ENCODE measurements at regions not wholly inside any gene's neighbourhood (a gene's known extent, or its start where the extent isn't known, plus 50 kb on each side); places are given as distances from the start of the nearest gene placed in this dataset.

GRCh38 chr1:91151702-91152101 lies 129.9 kb upstream of the ZNF644 start:
- DNase-seq (ENCODE audit: low spot score), result no peak

DNA sequence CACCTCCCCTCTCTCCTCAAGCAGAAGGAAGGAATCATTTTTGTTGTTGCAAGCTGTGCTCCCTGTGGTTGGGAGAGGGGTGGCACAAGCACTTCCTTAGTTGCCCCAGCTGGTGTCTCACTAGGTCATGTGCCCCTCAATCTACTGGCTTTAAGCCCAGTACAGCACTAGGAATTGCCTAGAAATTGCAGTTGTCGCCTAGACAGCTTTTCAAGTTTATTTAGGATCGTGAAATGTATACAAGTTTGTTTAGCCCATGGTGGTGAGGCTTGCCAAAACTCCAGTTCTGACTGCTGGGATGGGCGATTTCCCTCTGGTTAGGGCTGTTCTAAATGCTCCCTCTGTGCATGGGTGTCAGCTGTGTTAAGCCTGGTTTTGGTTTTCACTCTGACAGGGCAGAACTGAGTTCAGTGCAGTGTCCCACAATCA lies 126.8 kb upstream of the ZNF644 start:
- DNase-seq (ENCODE audit: low spot score), result no peak

DNA sequence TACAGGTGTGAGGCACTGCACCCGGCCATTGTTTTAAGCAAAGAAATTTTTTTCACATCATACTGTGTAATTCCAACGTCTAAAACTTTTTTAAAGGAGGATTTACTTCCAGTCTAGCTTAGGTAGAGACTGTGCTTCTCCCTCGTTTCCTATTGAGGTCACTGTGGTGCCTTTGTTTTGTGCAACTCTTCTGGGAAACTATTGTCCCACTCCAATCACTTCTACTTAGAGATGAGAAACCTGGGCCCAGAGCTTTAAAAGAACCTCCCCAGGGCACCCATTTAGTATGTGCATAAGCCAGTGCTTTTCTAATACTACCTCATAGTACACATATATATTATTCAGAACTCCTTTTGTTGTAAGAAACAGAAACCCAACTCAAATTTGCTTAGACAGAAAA lies 120.0 kb upstream of the ZNF644 start:
- no peak for DNase-seq (ENCODE audit: low spot score)

DNA sequence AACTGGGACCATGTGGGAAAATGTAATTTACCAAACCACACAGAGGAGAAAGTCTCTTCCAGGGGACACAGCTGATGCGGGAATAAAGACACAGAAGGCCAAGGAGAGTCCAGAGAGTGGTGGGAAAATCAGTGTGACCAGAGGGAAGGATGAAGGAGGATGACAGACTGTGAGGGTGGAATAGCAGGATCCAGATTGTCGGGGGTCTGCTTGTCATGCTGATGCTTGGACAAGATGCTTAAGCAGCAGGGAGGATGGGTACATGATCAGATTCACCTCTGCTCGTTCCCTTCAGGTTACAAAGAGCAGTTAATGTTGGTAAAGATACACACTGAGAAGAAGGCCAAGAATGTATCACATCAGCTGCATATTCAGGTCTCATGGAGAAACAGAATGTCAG lies 117.1 kb upstream of the ZNF644 start:
- DNase-seq (ENCODE audit: low spot score), result no peak

DNA sequence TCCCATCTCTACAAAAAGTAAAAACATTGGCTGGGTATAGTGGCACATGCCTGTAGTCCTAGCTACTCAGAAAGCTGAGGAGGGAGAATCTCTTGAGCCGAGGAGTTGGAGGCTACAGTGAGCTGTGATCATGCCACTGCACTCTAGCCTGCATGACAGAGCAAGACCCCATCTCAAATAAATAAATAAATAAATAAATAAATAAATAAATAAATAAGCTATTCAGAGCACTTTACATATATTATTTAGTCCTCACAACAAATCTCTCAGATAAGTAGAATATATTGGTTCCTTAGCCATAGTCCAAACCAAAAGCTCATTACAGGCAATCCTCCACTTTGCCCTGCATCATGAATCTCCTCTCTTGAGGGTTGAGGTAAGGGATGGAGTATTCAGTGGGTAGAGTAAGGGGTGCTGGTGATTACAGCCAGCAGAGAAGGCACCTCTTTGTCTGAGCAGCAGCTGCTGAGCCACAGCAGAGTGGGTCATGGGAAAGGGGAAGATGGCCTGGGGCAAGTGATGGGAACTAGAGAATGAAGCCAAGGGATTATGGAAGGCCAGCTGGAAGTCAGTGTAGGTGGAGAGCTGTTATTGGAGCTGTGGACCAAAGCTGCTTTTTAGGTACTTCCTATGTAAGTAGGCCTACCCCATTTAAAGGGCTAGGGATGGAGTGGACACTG lies 115.5 kb upstream of the ZNF644 start:
- no peak for DNase-seq (ENCODE audit: low spot score)

GRCh38 chr1:91135799-91136198 lies 114.0 kb upstream of the ZNF644 start:
- DNase-seq (ENCODE audit: low spot score), result no peak

GRCh38 chr1:91133248-91133647 lies 111.4 kb upstream of the ZNF644 start:
- DNase-seq (ENCODE audit: low spot score), result no peak

DNA sequence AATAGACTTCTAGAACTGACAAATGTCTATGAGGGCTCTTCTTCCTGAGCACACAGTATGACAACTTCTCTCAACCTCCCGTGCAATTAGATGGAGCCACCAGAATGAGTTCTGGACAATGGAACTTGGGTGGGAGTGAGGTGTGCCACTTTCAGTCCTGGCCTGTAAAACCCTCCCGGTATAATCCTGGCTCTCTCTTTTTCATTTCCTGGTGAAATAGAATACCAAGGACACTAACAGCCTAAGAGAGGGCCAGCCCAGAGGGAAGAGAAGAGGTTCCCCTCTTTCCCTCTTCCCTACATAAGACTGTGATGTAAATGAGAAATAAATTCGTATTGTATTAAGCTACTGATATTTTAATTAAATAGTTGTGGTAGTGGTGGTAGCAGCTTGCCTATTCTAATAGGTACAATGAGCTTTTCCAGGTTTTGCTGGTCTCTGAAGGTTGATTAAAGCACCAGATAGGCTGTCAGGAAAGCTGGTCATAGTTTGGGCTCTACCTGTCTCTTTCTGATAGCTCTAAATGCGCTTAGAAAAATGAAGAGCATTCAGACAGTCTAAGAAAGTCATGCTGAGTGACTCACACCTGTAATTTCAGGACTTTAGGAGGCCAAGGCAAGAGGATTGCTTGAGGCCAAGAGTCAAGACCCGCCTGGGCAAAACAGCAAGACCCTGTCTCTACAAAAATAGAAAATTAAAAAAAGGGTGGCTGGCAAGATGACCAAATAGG lies 108.6 kb upstream of the ZNF644 start:
- DNase-seq (ENCODE audit: low spot score), result no peak

DNA sequence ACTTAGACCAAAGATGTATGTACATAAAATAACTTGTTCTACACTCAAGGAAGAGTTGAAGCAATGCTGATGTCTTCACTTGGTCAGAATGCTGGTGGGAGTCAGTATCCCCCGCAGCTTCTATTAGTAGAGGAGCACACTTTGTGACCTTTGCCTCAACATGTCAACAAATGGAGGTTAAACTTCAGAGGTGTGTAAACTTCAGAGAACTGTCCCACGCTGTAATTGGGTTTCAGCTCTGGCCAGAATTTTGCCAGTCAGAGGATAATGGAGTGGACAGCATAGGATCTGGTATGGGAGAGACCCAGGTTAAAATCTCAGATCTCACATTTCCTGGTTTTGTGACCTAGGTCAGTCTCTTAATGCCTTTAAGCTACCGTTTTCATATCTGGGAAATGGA lies 107.6 kb upstream of the ZNF644 start:
- no peak for DNase-seq (ENCODE audit: low spot score)

GRCh38 chr1:91129017-91129416 lies 107.2 kb upstream of the ZNF644 start:
- no peak for DNase-seq (ENCODE audit: low spot score)

- no peak for DNase-seq (ENCODE audit: low spot score)
These were observed 103.2 kb upstream of the ZNF644 start for GRCh38 chr1:91124989-91125417.

- no peak for DNase-seq (ENCODE audit: low spot score)
These were observed 102.6 kb upstream of the ZNF644 start for GRCh38 chr1:91124290-91124985.

- DNase-seq (ENCODE audit: low spot score), result no peak
These were observed 101.9 kb upstream of the ZNF644 start for GRCh38 chr1:91123773-91124172.

DNA sequence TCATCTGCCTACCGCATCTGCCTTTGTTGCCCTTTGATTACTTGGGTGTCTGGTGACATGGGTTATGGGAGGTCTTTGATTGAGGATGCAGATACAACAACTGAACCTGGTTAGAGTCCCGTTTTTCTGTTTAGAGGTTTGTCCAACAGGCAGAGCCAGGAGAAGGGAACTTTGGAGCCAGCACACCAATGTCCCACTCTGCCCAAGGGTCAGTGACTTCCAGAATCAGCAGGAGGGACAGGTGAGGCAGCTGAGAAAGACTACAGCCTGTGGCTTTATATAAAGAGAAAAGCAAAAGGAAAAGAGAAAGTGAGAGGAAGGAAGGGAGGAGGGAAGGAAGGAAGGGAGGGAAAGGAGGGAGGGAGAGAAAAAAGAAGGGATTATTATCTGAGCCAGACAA lies 101.5 kb upstream of the ZNF644 start:
- DNase-seq (ENCODE audit: low spot score), result no peak

DNA sequence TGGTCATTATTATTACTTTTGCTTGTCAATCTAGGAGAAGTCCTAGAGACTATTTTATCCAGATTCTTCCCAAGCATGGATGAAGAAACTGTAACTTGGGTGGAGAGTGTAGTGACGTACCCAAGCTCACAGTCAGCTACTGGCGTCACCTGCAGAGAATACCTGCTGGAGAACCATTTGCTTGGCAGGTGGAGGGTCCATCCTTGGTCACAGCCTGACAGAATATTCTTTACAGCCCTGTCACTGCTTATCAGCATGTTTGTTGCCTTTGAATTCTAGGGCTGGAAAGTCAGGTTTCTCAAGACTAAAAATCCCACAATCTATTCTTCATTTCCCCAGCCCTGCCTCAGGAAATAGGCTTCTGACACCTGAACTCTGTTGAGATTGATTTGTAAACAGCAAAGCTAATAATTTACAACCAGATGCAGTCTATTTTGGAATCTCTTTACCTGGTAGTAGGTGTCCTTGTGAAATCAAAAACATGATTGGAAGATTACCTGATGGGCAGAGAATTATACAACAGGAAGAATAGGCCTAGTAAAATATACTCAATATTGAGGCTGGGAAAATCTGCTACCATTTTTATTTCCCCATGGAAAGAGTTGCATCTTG lies 100.4 kb upstream of the ZNF644 start:
- DNase-seq (ENCODE audit: low spot score), result no peak

DNA sequence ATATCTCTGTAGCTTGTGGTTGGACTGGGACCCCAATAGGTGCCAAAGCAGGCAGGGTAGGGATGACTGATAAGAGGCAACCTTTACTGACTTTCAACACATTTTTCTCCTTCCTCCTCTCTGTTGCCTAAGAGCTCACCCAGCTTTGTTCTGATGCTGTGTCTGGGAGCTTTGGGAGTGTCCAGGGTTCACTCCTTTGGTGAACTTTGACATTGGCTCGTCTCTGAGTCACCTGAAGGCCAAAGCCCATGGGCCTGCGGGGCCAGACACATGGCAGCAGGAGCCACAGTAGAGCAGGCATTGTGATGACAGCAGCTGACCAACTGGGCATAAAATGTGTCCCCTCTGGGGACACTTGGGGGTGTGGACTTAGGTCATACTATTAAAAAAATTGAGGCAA lies 99.5 kb upstream of the ZNF644 start:
- DNase-seq (ENCODE audit: low spot score), result no peak

DNA sequence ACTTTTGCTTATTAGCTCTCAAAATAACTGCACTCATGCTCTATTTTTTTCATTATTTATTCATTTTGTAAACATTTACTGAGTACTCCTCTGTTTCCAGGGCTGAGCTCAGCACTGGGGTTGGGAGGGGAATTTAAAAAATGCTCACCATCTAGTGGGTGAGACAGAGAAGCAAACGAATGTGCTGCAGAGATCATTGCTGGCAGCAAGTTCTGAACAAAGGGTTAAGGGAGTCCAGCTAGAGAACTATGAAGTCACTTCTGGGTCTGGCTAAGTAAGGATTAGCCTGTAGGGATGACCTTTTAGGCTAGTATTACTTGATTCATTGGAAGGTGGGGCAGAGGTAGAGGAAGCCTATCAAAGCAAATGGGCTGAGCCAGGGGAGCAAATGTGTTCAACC lies 99.1 kb upstream of the ZNF644 start:
- no peak for DNase-seq (ENCODE audit: low spot score)

DNA sequence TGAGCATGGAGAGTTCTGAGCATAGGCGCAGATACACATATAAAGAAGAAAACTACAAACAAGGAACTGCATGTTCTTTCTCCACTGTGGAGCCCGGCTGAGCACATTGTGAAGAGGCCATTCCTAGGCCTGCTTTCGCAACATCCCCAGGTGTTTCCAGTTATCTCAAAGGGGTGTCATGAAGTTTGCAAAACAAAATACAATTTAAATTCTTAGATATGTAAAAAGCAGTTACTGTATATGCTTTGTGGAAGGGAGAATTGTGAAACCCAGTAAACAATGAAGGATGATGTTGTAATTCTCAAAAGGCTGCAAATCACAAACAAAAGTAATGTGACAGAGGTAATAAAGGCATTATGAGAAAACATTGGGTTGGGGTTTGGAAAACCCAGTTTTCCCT lies 98.6 kb upstream of the ZNF644 start:
- DNase-seq (ENCODE audit: low spot score), result no peak

GRCh38 chr1:91104712-91105111 lies 82.9 kb upstream of the ZNF644 start:
- no peak for DNase-seq (ENCODE audit: low spot score)

DNA sequence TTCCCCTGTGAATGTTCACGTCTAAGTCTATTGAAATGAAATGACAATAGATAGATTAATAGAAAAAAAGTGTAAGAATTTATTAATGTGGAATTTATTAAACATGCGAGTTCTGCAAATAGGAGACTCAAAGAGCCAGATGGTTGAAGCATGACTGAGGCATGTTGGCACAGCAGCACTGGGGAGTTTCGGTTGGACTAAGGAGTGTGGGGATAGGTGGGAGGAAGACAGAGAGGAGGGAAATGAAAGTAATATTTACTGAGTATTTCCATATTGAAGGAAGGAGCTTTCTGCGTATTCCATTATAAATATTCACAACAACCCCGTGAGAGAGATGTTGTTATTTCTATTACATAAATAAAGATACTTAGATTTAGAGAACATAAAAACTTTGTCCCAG lies 79.5 kb upstream of the ZNF644 start:
- no peak for DNase-seq (ENCODE audit: low spot score)

DNA sequence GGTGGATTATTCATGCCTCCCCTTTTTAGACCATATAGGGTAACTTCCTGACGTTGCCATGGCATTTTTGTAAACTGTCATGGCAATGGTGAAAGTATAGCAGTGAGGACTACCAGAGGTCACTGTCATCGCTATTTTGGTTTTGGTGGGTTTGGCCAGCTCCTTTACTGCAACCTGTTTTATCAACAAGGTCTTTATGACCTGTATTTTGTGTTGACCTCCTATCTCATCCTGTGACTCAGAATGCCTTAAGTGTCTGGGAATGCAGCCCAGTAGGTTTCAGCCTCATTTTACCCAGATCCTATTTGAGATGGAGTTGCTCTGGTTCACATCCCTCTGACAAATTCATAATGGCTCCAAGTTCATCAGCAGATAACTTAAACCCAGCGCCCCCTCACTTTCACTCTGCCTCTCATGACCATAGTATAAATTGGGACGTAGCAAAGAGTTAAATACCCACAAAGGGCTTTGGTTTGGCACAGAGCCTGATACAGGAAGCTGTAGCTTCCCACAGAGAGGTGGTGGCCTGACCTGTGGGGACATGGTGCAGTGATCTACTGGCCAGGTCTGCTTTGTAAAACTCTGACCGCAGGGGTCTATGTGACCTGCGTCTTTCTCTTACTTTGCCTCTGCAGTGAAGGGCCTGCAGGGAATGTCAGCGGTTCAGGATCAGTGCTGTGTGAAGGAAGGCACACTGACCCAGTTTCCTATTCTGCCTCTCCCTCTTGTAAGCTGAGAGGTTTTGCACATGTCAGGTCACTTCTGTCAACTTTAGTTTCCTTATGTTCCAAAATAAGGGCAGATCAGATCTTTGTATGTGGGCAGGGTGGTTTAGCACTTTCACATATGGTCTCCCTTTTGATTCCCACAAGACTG lies 78.1 kb upstream of the ZNF644 start:
- DNase-seq (ENCODE audit: low spot score), result no peak
